ENCODE measurements at regions not wholly inside any gene's neighbourhood (a gene's known extent, or its start where the extent isn't known, plus 50 kb on each side); places are given as distances from the start of the nearest gene placed in this dataset.
A peak's percentile ranks its signal among the peaks of the same experiment; 100 is the strongest.

DNA sequence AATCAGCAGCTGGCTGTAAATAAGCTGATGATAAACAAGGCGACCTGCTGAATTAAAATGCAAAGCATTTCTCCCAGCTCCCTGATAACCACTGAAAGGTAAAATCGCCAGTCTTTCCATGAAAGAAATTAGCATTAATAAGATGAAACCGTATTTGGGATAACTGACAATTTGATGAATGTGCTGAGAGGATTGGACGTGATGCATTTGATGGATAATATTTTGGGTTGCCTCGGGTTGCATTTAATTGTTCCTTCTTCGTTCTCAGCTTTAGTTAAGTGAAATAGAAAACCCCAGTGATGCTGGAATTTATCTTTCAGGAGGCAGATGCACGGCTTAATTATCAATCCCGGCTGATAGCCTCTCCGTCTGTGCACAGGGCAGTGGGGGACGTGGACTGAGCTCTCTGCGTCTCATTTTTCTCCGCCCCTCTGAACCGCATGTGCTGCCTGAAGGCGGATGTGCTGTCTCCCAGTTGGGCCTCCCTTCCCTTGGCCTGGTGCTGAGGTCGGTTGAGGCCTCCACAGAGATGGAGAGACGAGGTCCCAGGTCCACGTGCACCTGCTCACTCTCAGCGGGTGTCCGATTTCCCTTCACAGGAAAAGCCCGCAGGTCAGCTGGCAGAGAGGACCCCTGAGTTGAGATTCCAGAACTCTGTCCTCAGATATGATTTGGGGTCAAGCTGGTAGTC is 846.2 kb downstream of the BRD1 start:
- no peak for DNase-seq (ENCODE audit: low read depth)

DNA sequence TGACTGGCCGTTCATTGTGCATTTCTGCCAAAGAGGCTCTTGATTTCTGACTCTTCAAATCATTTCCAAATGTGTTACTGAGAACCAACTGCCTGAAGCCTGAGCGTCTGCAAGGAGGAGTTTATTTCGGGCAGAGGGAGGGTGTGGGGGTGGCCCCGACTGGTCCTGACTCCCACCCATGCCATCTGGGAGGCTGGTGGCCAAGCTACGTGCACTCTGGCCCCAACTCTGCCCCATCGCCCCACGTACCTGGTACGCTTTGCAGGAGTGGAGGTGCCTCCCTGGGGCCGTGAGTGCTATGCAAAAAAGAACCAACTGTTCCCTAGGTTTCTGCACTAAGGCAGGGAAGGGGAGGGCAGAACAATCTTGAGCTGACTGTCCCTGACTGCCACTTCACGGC is 846.8 kb downstream of the BRD1 start:
- no peak for DNase-seq (ENCODE audit: low read depth)

DNA sequence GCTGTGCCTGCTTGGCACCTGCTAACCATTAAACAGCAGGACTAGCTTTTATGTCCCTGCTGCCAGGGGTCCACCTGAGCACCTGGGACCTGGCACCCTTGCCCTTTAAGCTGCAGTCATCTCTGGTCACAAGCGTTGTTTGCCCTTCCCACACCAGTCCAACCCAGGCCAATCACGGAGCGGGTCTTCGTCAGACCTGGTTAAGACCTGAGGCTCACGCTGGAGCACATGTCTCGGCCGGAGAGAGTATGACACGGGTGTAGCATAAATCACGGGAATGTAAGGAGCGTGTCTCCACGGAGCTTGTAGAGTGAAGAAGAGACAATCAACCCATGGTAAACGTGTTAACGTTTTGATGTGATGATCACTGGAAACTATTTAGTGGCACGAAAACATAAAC is 847.3 kb downstream of the BRD1 start:
- no peak for DNase-seq (ENCODE audit: low read depth)

DNA sequence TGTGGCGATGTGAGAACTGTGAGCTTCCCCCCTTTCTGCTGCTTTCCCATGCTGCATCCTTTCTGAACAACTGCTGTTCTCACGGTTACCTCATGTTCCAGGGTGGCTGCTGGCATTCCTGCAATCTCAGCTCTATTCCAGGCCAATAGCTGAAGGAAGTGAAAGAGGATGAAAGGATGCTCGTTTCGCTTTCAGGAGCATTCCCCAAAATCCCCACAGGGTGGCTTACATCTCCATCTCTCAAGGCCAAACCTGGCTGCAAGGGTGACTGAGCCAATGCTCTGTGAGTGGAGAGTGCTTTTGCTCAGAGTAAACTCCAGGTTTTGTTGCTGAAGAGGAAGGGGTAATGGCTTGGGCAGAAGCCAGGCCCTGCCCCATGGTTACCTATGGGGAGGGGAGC is 848.2 kb downstream of the BRD1 start:
- peak; percentile 20 for DNase-seq (ENCODE audit: low read depth)

DNA sequence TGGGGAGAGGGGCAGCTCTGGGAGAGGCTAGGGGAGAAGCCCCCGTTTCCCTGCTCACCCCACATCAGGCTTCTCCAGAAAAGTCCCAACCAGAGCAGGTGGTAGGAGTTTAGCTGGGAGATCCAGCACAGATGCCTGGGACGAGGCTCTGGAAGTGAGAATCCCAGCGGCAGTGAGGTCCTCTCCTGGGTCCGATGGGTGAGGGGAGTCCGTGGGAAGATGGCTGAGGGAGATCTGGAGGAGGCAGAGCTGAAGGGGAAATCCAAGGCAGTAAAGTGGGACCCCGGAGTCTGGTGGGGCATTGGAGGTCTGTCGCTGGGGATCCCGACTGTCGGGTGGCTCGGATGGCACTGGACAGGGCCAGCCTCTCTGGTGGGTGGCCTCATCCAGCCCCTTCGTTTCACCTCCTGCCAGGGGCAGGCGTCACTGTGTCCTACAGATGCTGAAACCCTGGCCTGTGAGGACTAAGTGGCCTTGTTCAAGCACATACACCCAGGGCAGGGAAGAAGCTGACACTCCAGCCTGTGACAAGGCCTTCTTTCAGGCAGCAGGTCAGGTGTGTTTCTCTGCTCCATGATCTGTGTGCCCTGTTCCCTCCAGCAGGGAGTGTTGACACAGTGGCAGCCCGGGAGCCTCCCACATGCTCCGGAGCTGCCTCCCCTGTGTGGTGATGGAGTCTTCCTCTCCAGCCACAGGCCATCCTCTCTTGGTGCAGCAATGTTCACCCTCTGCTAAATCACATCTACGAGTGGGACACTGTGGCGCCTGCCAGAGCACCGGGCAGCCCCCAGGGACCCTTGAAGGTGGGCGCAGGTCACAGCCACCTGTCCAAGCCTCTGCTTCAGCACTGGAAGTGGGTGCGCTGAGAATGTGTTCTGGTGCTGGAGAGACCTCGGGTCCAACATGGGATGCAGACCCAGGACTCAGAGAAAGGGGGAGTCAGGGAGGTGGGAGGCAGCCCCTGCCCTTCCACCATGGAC is 850.8 kb downstream of the BRD1 start:
- no peak for DNase-seq (ENCODE audit: low read depth)

DNA sequence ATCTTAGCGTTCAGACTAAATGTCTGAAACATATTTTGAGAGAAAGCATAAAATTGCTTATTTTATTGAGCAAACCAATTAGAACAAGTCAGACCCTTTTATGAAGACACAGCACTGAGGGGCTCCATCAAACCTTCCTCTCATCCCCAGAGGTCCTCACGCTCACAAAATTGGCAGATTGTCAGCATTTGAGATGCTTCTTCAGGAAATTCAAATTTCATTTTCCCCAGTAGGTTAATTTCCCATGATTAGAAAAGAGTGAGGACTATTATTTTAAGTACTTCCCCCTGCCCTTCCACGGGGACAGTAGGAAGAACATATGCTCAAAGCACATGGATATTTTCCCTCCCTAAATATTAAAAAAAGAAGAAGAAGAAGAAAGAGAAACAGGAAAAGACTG is 851.8 kb downstream of the BRD1 start:
- no peak for DNase-seq (ENCODE audit: low read depth)

DNA sequence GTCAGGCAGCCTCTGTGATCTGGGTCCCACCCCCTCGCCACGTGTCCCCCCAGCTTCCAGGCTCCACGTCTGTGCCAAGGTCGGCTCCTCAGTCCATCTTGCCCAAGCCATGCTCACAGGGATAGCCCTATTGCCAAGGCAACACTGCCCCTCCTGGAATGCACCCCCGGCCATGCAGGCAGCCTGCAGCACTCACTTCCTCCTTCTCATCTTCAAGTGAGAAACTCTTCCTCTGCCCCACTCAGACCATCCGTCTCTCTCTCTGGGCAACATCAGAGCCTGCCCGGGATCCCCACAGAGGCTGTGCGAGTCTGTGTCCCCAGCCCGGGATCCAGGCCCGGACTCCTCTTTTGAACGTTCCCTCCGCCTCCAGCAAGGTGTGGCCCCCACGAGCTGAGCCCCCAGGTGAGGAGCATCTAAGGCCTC is 852.3 kb downstream of the BRD1 start:
- DNase-seq (ENCODE audit: low read depth) = no peak

DNA sequence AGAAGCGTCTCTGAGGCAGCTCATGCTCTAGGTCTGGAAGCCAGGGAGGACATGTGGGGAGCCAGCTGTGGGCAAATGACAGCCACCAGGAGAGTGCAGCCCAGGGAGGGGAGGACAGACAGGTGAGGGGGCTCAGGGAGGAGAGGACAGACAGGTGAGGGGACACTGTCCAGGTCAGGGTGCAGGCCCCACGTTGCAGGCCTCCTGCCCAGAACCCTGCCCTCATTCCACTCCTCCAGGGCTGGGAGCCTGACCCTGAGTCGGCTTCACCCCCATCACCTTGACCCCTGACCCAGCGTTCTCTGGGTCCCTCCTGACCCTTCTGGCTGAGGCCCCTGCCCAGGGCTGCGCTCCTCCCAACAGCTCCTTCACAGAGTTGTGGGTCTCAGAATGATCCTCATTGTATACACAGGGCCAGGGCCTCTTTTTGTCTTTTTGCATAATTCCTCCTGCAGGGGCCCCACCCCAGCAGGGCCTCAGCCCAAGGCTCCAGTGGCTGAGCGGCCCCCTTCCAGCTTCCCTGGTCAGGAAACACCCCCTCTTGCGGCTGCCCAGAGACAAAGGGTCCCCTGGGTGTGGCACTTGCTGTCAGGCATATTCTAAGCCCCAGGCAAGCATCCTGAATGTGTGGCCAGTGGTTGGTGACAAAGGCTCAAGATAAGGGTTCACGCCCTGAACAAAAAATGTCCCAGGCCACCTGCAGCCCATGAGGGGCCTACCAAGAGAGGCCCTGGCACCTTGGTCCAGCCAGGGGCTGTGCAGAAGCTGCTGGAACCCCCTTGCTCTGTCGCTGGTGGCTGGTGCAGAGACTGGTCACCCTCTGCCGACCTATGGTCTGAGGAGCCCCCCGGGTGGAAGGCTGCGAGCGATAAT is 853.0 kb downstream of the BRD1 start:
- no peak for DNase-seq (ENCODE audit: low read depth)

DNA sequence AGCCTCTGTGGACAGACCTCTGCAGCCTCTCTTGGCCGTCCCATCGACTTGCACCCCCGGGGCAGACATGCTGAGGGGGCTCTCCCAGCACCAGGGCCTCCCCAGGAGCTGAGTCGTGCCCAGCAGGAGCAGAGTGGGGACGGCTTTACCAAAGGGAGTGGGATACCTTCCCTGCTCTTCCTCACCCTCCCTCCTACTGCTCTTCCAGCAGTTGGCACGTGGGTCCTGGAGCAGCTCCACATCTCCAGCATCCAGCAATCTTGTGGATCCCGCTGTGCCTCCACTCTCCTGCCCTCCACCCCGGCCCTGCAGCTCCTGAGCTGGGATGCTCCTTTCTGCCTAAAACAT is 854.0 kb downstream of the BRD1 start:
- no peak for DNase-seq (ENCODE audit: low read depth)

DNA sequence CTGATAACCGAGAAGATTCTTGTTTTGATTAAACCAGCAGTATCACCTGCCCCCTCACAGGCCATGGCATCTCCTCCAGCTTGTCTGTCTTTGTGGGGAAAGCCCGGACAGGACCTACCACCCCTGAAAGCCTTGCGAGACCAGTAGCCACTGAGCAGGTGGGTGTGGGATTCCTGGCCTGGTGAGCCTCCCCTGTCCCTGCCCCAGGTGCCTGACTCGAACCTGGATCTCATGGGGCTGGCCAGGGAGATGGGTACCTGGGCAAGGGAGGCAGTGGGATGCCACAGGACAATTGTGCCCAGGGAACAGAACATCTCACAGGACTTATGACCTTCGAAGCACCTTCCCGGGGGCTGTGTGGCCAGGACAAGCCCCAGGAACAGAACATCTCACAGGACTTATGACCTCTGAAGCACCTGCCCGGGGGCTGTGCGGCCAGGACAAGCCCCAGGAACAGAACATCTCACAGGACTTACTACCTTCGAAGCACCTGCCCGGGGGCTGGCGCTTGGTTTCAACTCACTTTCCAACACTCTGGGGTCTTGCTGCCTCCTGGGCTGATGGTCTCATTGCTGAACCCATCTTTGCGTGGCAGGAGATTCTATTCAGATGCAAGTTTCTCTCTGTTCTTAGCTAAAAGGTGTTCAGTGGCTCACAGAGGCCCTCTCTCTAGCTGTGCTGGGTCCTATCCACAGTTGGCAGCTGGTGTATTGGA is 854.5 kb downstream of the BRD1 start:
- DNase-seq (ENCODE audit: low read depth) = no peak

DNA sequence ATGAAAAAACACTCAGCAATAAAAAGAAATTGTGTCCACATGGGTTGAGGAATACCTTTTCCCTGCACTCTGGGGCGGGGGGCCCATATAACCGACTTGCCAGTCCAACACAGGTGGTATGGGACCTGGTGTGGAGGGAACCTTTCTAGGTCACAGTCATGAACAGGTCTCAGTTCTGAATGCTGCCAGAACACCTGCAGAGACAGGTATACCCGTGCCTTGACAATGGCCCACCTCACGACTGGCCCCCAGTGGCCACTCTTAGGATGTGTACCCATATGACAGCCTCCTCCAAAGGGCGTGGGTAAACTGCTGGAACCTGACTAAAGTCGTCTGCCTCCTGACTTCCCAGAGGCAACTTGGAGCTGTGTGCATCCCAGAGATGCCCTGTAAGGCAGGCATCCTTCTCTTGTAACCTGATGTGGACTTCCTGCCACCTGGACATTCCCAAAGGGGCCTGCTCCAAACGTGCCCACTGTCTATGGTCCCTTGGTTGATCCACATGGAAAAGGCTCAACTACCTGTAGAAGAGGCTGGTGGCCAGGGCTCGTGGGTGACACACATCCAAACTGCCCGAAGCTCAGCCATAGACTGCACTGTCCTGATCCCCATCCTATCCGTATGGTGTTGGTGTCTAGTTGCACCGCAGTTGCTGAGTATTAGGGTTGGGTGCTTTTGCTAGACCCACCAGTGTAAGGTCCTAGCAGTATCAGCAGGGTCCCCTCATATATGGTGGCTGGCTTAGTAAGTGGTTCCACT is 859.3 kb downstream of the BRD1 start:
- DNase-seq (ENCODE audit: low read depth) = no peak

DNA sequence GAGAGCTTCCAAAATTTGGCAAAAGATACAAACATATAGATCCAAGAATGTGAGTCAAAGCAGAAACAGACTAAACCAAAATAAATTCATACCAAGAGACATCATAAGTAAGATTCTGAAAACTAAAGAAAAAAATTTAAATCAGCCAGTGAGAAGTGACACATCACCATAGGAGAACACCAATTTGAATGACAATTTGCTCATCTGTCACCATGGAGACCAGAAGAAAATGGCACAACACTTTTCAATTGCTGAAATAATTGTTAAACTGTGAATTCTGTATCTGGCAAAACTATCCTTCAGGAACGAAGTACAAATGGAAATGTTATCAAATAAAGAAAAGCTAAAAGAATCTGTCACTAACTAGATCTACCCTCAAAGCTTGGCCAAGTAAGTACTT is 864.3 kb downstream of the BRD1 start:
- DNase-seq (ENCODE audit: low read depth) = no peak

DNA sequence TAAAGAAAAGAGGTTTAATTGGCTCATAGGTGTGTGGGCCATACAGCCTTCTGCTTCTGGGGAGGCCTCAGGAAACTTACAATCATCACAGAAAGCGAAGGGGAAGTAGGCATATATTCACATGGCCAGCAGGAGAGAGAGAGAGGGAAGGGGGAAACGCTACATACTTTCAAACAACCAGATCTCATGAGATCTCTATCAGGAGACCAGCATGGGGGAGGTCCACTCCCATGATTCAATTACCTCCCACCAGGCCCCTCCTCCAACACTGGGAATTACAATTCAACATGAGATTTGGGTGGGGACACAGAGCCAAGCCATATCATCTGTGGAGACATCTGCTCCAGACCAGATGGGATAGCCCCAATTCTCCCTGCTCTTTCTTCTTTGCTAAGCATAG is 866.0 kb downstream of the BRD1 start:
- DNase-seq (ENCODE audit: low read depth) = no peak

DNA sequence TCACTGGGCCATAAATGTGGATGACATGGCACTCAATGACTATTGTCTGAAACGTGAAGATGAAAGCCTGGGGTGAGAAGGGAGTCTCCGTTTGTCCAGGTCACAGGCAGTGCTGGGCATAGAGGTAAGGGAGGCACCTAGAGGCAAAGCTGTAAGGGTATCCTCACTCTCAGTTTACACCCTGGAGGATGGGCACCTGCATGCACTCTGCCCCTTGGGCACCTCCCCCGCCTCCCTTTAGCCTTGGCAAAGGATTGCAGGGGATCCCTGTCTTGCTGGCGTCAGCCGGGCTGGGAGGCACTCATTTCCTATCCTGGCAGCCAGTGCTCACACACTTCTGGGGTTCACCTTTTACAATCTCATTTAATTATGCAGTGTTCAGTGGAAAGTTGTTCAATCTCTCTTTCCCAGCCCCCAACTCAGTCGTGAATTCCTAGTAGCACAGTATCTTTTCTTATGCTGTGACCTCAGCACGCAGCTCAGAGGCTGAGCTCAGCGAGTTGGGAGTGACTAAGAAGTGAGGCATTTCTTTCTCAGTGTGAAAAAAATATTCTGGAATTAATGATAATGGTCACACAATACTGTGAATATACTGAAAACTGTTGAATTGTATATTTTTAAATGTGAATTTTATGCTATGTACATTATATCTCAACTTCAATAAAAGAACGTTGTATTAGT is 866.6 kb downstream of the BRD1 start:
- DNase-seq (ENCODE audit: low read depth) = no peak

DNA sequence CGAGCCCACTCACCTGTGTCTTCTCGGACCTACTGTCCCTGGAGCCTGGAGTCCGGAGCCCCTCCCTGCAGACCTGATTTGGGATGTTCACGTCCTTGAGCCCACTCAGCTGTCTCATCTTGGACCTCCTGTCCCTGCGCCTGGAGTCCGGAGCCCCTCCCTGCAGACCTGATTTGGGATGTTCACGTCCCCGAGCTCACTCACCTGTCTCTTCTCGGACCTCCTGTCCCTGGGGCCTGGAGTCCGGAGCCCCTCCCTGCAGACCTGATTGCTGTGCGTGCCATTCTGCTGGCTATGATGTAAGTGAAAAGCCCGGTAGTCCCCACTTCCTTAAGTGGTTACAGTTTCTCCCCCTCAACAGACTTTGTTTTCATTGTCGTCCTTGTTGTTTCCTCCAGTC is 867.1 kb downstream of the BRD1 start:
- DNase-seq (ENCODE audit: low read depth) = no peak

DNA sequence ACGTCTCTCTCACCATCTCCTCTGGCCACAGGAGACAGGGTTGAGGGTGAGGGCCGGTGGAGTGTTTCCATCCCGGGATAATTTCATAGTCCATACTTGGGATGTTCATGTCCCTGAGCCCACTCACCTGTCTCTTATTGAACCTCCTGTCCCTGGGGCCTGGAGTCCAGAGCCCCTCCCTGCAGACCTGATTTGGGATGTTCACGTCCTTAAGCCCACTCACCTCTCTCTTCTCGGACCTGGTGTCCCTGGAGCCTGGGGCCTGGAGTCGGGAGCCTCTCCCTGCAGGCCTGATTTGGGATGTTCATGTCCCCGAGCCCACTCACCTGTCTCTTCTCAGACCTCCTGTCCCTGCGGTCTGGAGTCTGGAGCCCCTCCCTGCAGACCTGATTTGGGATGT is 868.2 kb downstream of the BRD1 start:
- DNase-seq (ENCODE audit: low read depth) = no peak

DNA sequence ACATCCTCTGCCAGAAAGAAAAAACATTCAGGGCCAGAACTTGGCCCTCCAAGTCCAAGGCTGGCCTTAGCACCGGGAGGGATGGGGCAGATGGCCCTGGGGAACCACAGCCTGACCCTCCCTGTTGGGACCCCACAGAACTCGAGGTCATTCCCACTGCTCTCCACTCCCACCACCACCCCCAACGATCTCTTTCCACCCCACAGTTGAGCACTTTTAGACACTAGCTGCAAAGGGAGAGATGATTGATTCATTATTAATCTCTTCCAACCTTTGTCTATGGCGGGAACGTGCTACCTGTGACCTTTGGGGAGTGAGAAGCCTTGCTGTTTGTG is 869.7 kb downstream of the BRD1 start:
- no peak for DNase-seq (ENCODE audit: low read depth)

DNA sequence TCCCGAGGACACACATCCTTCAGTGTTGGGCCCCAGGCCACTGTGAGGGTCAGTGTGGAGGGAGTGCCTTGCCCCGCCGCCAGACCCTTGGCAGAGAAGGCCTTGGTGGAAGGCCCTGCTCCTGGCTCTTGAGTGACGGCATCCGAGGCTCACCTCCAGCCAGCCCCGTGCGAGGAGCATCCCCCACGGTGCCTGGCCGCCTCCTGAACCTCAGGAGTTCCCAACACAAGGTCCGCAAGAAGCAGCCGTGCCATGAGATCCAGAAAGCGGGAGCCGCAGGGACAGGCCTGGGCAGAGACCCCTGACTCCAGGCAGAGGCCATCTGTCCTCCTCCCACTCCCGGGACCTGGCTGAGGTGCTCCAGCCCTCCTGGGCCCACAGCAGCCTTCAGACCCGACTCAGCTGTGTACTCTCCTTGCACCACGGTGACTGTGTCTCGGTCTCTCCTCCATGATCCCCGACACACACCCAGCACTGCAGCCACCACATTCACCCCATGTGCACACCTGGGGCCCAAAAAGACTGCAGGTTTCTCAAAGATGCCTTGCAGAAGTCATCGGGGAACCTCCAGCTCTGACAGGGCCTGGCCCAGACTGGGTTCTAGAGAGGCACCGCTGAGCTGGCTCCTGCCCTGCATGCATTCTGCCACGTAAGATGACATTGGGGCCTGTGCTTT is 870.2 kb downstream of the BRD1 start:
- DNase-seq (ENCODE audit: low read depth) = no peak
